GM23338 (cell line): ENCODE measurements at regions not wholly inside any gene's neighbourhood (a gene's known extent, or its start where the extent isn't known, plus 50 kb on each side); places are given as distances from the start of the nearest gene placed in this dataset.

Source experiments
- ATAC-seq: fragments of 200-7000 bp; cut with Tn5 transposase; 3 replicates; pipeline ENCODE4 v1.9.1; 2020
- DNase-seq: peaks from one replicate; pipeline ENCODE4 v3.0.0-alpha.2; 2015; ENCODE audit warnings: low spot score
- H2AFZ ChIP-seq: fragments of 200-600 bp; sonication (generic); 2 replicates; pipeline ENCODE4 v1.8.0; 2016; ENCODE audit warnings: antibody characterized with exemption, mild to moderate bottlenecking, moderate library complexity
- H3F3A ChIP-seq: fragments of 200-600 bp; sonication (generic); replicated peaks from 2 replicates; pipeline ENCODE4 v1.8.0; 2017; ENCODE audit warnings: antibody characterized with exemption, mixed run types, low read depth
- H3K27ac ChIP-seq: fragments of 200-600 bp; sonication (generic); 2 replicates; pipeline ENCODE4 v1.6.1; 2016; ENCODE audit warnings: low read depth
- H3K27me3 ChIP-seq: fragments of 200-600 bp; sonication (generic); 2 replicates; pipeline ENCODE4 v1.8.0; 2016; ENCODE audit warnings: mild to moderate bottlenecking, mixed run types, moderate library complexity; ENCODE audit not compliant: insufficient read depth
- H3K36me3 ChIP-seq: fragments of 200-600 bp; sonication (generic); 2 replicates; pipeline ENCODE4 v1.8.0; 2016; ENCODE audit warnings: mild to moderate bottlenecking; ENCODE audit not compliant: insufficient read depth
- H3K4me1 ChIP-seq: fragments of 200-600 bp; sonication (generic); 2 replicates; pipeline ENCODE4 v1.8.0; 2016; ENCODE audit warnings: mild to moderate bottlenecking, moderate library complexity; ENCODE audit not compliant: insufficient read depth
- H3K4me2 ChIP-seq: fragments of 200-600 bp; sonication (generic); 2 replicates; pipeline ENCODE4 v1.7.1; 2017; ENCODE audit warnings: mixed run types
- H3K4me3 ChIP-seq: fragments of 200-600 bp; sonication (generic); 2 replicates; pipeline ENCODE4 v1.6.1; 2016; ENCODE audit warnings: mixed run types
- H3K79me2 ChIP-seq: fragments of 200-600 bp; sonication (generic); replicated peaks from 2 replicates; pipeline ENCODE4 v1.8.0; 2017; ENCODE audit warnings: mild to moderate bottlenecking; ENCODE audit not compliant: insufficient read depth
- H3K9me2 ChIP-seq: fragments of 200-600 bp; sonication (generic); 2 replicates; pipeline ENCODE4 v1.8.0; 2017; ENCODE audit not compliant: insufficient read depth
- H4K20me1 ChIP-seq: fragments of 200-600 bp; sonication (generic); replicated peaks from 2 replicates; pipeline ENCODE4 v1.8.0; 2017; ENCODE audit warnings: mild to moderate bottlenecking; ENCODE audit not compliant: insufficient read depth
- H3K27ac Mint-ChIP-seq: 2 replicates; pipeline ENCODE4 v1.8.0; 2020; ENCODE audit warnings: inconsistent platforms, mild to moderate bottlenecking, moderate library complexity, mixed read lengths
- H3K27me3 Mint-ChIP-seq: 3 replicates; pipeline ENCODE4 v1.8.0; 2022; ENCODE audit warnings: low read depth, mild to moderate bottlenecking, moderate library complexity, mixed read lengths, inconsistent platforms; ENCODE audit not compliant: insufficient read depth, poor library complexity
- H3K36me3 Mint-ChIP-seq: 3 replicates; pipeline ENCODE4 v1.8.0; 2021; ENCODE audit warnings: low read depth, mild to moderate bottlenecking, inconsistent platforms, moderate library complexity, mixed read lengths
- H3K4me1 Mint-ChIP-seq: 3 replicates; pipeline ENCODE4 v1.8.0; 2020; ENCODE audit warnings: mild to moderate bottlenecking, inconsistent platforms, mixed read lengths
- H3K4me3 Mint-ChIP-seq: 3 replicates; pipeline ENCODE4 v1.8.0; 2021; ENCODE audit warnings: moderate library complexity, mild to moderate bottlenecking, inconsistent platforms, mixed read lengths
- H3K9me3 Mint-ChIP-seq: 3 replicates; pipeline ENCODE4 v1.8.0; 2020; ENCODE audit warnings: moderate library complexity, mild to moderate bottlenecking, inconsistent platforms, mixed read lengths
- EZH2 ChIP-seq: fragments of 200-600 bp; sonication (generic); IDR thresholded peaks from one replicate; pipeline ENCODE4 v1.8.0; 2017; ENCODE audit warnings: antibody characterized with exemption, mild to moderate bottlenecking, low read depth; ENCODE audit not compliant: unreplicated experiment
- JUNB ChIP-seq: IDR thresholded peaks from one replicate; pipeline ENCODE4 v1.6.1; 2016; ENCODE audit warnings: antibody characterized with exemption; ENCODE audit not compliant: unreplicated experiment
- POLR2AphosphoS5 ChIP-seq: IDR thresholded peaks from 2 replicates; pipeline ENCODE4 v1.6.1; 2016; ENCODE audit warnings: antibody characterized with exemption, low read depth
- STAT1 ChIP-seq: IDR thresholded peaks from one replicate; pipeline ENCODE4 v1.6.1; 2016; ENCODE audit warnings: antibody characterized with exemption; ENCODE audit not compliant: unreplicated experiment
- ZNF331 ChIP-seq: fragments of 250-450 bp; sonication (Bioruptor Pico); IDR thresholded peaks from 2 replicates; pipeline ENCODE4 v1.5.0; 2020; ENCODE audit warnings: low read depth, mild to moderate bottlenecking, moderate library complexity
- ZNF462 ChIP-seq: fragments of 250-450 bp; sonication (Bioruptor Pico); IDR thresholded peaks from 2 replicates; pipeline ENCODE4 v1.5.0; 2020; ENCODE audit warnings: mild to moderate bottlenecking, moderate library complexity
- TF ChIP-seq, protein P1 (sequence below), 2 experiments: fragments of 200-600 bp in 1 of 2; sonication (generic) in 1 of 2; conservative IDR thresholded peaks; 2 replicates each; pipeline versions ENCODE4 v1.5.1 to v1.6.1; 2016 to 2017; ENCODE audit warnings: antibody characterized with exemption in 2 of 2, low read depth in 2 of 2, mild to moderate bottlenecking in 2 of 2, moderate library complexity in 1 of 2
- TF ChIP-seq, protein P2 (sequence below): IDR thresholded peaks from 2 replicates; pipeline ENCODE4 v1.6.1; 2016; ENCODE audit warnings: antibody characterized with exemption
- TF ChIP-seq, protein P3 (sequence below): IDR thresholded peaks from one replicate; pipeline ENCODE4 v1.6.1; 2018; ENCODE audit warnings: antibody characterized with exemption; ENCODE audit not compliant: unreplicated experiment

- H3K79me2 ChIP-seq = no peaks in the 10 kb centered on the region
- ATAC-seq (no peak), DNase-seq (no peak)
- no peaks in the 10 kb centered on the region for H3K36me3 ChIP-seq
- H3K27ac Mint-ChIP-seq = no peak overlapping the region
- no peak overlapping the region for H3K4me3 ChIP-seq
- no peaks in the 10 kb centered on the region for H3F3A ChIP-seq
- H3K4me3 Mint-ChIP-seq = no peak overlapping the region
- H2AFZ ChIP-seq = no peak overlapping the region
- peaks cover 16% of the 10 kb centered on the region for H3K4me1 Mint-ChIP-seq
- H3K27me3 Mint-ChIP-seq = peaks cover 6% of the 10 kb centered on the region
- TF ChIP-seq, protein P1, sequence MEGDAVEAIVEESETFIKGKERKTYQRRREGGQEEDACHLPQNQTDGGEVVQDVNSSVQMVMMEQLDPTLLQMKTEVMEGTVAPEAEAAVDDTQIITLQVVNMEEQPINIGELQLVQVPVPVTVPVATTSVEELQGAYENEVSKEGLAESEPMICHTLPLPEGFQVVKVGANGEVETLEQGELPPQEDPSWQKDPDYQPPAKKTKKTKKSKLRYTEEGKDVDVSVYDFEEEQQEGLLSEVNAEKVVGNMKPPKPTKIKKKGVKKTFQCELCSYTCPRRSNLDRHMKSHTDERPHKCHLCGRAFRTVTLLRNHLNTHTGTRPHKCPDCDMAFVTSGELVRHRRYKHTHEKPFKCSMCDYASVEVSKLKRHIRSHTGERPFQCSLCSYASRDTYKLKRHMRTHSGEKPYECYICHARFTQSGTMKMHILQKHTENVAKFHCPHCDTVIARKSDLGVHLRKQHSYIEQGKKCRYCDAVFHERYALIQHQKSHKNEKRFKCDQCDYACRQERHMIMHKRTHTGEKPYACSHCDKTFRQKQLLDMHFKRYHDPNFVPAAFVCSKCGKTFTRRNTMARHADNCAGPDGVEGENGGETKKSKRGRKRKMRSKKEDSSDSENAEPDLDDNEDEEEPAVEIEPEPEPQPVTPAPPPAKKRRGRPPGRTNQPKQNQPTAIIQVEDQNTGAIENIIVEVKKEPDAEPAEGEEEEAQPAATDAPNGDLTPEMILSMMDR (conservative IDR thresholded peaks at IDR 0.05; ENCODE audit: low read depth in 2 of 2) = no peak
- TF ChIP-seq ZNF462 = no peak
- no peak for TF ChIP-seq ZNF331 (CRISPR knock-in tag)
- TF ChIP-seq, protein P2, sequence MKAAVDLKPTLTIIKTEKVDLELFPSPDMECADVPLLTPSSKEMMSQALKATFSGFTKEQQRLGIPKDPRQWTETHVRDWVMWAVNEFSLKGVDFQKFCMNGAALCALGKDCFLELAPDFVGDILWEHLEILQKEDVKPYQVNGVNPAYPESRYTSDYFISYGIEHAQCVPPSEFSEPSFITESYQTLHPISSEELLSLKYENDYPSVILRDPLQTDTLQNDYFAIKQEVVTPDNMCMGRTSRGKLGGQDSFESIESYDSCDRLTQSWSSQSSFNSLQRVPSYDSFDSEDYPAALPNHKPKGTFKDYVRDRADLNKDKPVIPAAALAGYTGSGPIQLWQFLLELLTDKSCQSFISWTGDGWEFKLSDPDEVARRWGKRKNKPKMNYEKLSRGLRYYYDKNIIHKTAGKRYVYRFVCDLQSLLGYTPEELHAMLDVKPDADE = no peak
- no peak for TF ChIP-seq POLR2AphosphoS5
- no peak for TF ChIP-seq EZH2
- TF ChIP-seq, protein P3, sequence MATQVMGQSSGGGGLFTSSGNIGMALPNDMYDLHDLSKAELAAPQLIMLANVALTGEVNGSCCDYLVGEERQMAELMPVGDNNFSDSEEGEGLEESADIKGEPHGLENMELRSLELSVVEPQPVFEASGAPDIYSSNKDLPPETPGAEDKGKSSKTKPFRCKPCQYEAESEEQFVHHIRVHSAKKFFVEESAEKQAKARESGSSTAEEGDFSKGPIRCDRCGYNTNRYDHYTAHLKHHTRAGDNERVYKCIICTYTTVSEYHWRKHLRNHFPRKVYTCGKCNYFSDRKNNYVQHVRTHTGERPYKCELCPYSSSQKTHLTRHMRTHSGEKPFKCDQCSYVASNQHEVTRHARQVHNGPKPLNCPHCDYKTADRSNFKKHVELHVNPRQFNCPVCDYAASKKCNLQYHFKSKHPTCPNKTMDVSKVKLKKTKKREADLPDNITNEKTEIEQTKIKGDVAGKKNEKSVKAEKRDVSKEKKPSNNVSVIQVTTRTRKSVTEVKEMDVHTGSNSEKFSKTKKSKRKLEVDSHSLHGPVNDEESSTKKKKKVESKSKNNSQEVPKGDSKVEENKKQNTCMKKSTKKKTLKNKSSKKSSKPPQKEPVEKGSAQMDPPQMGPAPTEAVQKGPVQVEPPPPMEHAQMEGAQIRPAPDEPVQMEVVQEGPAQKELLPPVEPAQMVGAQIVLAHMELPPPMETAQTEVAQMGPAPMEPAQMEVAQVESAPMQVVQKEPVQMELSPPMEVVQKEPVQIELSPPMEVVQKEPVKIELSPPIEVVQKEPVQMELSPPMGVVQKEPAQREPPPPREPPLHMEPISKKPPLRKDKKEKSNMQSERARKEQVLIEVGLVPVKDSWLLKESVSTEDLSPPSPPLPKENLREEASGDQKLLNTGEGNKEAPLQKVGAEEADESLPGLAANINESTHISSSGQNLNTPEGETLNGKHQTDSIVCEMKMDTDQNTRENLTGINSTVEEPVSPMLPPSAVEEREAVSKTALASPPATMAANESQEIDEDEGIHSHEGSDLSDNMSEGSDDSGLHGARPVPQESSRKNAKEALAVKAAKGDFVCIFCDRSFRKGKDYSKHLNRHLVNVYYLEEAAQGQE = no peak
- no peak for TF ChIP-seq JUNB
- TF ChIP-seq STAT1 = no peak
- H4K20me1 ChIP-seq = no peaks in the 10 kb centered on the region
- peaks cover 9% of the 10 kb centered on the region; the same call in 1 of the 2 replicates for H3K4me1 ChIP-seq
- H3K36me3 Mint-ChIP-seq = peaks cover 15% of the 10 kb centered on the region
- peaks cover 6% of the 10 kb centered on the region; the same call in 1 of the 2 replicates for H3K9me2 ChIP-seq
- no peak overlapping the region for H3K27ac ChIP-seq
- H3K27me3 ChIP-seq = no peaks in the 10 kb centered on the region
- peaks cover 16% of the 10 kb centered on the region for H3K9me3 Mint-ChIP-seq
- no peak overlapping the region for H3K4me2 ChIP-seq
Measured at GRCh38 chr9:85283421-85283820, 458.3 kb downstream of the AGTPBP1 start.
